ENCODE measurements at regions not wholly inside any gene's neighbourhood (a gene's known extent, or its start where the extent isn't known, plus 50 kb on each side); places are given as distances from the start of the nearest gene placed in this dataset.

GRCh38 chr3:161987933-161988332 is 491.3 kb downstream of the OTOL1 start:
- no peaks in the 10 kb centered on the region for H3K36me3 ChIP-seq (ENCODE audit: insufficient read depth, low read length)
- H3K4me3 ChIP-seq (ENCODE audit: low read depth in 1 of 2, low read length in 2 of 2): no peak overlapping the region
- H3K27me3 ChIP-seq (ENCODE audit: control insufficient read depth in 1 of 2, insufficient read depth in 2 of 2, low read length in 2 of 2): no peaks in the 10 kb centered on the region
- H3K9me3 ChIP-seq (ENCODE audit: low read length): no peaks in the 10 kb centered on the region
- no peak overlapping the region for H3K9ac ChIP-seq (ENCODE audit: low read length)
- no peaks in the 10 kb centered on the region for H3K4me1 ChIP-seq (ENCODE audit: insufficient read depth, low read length)
- H3K27ac ChIP-seq (ENCODE audit: low read depth, low read length): no peak overlapping the region

GRCh38 chr3:161989012-161989411 is 492.4 kb downstream of the OTOL1 start:
- H3K36me3 ChIP-seq (ENCODE audit: insufficient read depth, low read length): no peaks in the 10 kb centered on the region

GRCh38 chr3:161990036-161990435 is 493.4 kb downstream of the OTOL1 start:
- no peaks in the 10 kb centered on the region for H3K36me3 ChIP-seq (ENCODE audit: insufficient read depth, low read length)
- H3K27ac ChIP-seq (ENCODE audit: low read depth, low read length): no peak overlapping the region
- H3K9me3 ChIP-seq (ENCODE audit: low read length): no peaks in the 10 kb centered on the region
- H3K4me3 ChIP-seq (ENCODE audit: low read depth in 1 of 2, low read length in 2 of 2): no peak overlapping the region
- no peaks in the 10 kb centered on the region for H3K27me3 ChIP-seq (ENCODE audit: control insufficient read depth in 1 of 2, insufficient read depth in 2 of 2, low read length in 2 of 2)
- H3K4me1 ChIP-seq (ENCODE audit: insufficient read depth, low read length): no peaks in the 10 kb centered on the region
- H3K9ac ChIP-seq (ENCODE audit: low read length): no peak overlapping the region

More at GRCh38 chr3:161989012-161989411, 492.4 kb downstream of the OTOL1 start:
- Histone ChIP-seq H3K9me3 (ENCODE audit: low read length) (no peaks in the 10 kb centered on the region), H3K4me3 (ENCODE audit: low read depth in 1 of 2, low read length in 2 of 2) (no peak overlapping the region), H3K27me3 (ENCODE audit: control insufficient read depth in 1 of 2, insufficient read depth in 2 of 2, low read length in 2 of 2) (no peaks in the 10 kb centered on the region), H3K4me1 (ENCODE audit: insufficient read depth, low read length) (no peaks in the 10 kb centered on the region), H3K9ac (ENCODE audit: low read length) (no peak overlapping the region), H3K27ac (ENCODE audit: low read depth, low read length) (no peak overlapping the region)

GRCh38 chr3:161991901-161992540 is 495.4 kb downstream of the OTOL1 start:
- Histone ChIP-seq H3K4me1 (ENCODE audit: insufficient read depth, low read length) (no peaks in the 10 kb centered on the region), H3K9me3 (ENCODE audit: low read length) (no peaks in the 10 kb centered on the region), H3K27ac (ENCODE audit: low read depth, low read length) (no peak overlapping the region)

GRCh38 chr3:161999846-162000245 is 503.2 kb downstream of the OTOL1 start:
- Histone ChIP-seq H3K27me3 (ENCODE audit: control insufficient read depth in 1 of 2, insufficient read depth in 2 of 2, low read length in 2 of 2) (no peaks in the 10 kb centered on the region), H3K4me1 (ENCODE audit: insufficient read depth, low read length) (no peaks in the 10 kb centered on the region), H3K36me3 (ENCODE audit: insufficient read depth, low read length) (no peaks in the 10 kb centered on the region), H3K9ac (ENCODE audit: low read length) (no peak overlapping the region), H3K4me3 (ENCODE audit: low read depth in 1 of 2, low read length in 2 of 2) (no peak overlapping the region), H3K27ac (ENCODE audit: low read depth, low read length) (no peak overlapping the region), H3K9me3 (ENCODE audit: low read length) (peaks cover 3% of the 10 kb centered on the region)

More at GRCh38 chr3:161991901-161992540, 495.4 kb downstream of the OTOL1 start:
- no peak overlapping the region for H3K9ac ChIP-seq (ENCODE audit: low read length)
- no peaks in the 10 kb centered on the region for H3K36me3 ChIP-seq (ENCODE audit: insufficient read depth, low read length)
- H3K27me3 ChIP-seq (ENCODE audit: control insufficient read depth in 1 of 2, insufficient read depth in 2 of 2, low read length in 2 of 2): no peaks in the 10 kb centered on the region
- no peak overlapping the region for H3K4me3 ChIP-seq (ENCODE audit: low read depth in 1 of 2, low read length in 2 of 2)

- Histone ChIP-seq H3K9me3 (ENCODE audit: low read length) (no peaks in the 10 kb centered on the region), H3K27ac (ENCODE audit: low read depth, low read length) (no peak overlapping the region), H3K36me3 (ENCODE audit: insufficient read depth, low read length) (no peaks in the 10 kb centered on the region), H3K9ac (ENCODE audit: low read length) (no peak overlapping the region), H3K4me3 (ENCODE audit: low read depth in 1 of 2, low read length in 2 of 2) (no peak overlapping the region), H3K4me1 (ENCODE audit: insufficient read depth, low read length) (no peaks in the 10 kb centered on the region), H3K27me3 (ENCODE audit: control insufficient read depth in 1 of 2, insufficient read depth in 2 of 2, low read length in 2 of 2) (no peaks in the 10 kb centered on the region)
Measured at GRCh38 chr3:162007722-162008121, 511.1 kb downstream of the OTOL1 start.

- Histone ChIP-seq H3K9ac (ENCODE audit: low read length) (no peak overlapping the region), H3K4me1 (ENCODE audit: insufficient read depth, low read length) (no peaks in the 10 kb centered on the region), H3K36me3 (ENCODE audit: insufficient read depth, low read length) (no peaks in the 10 kb centered on the region), H3K4me3 (ENCODE audit: low read depth in 1 of 2, low read length in 2 of 2) (no peak overlapping the region), H3K27me3 (ENCODE audit: control insufficient read depth in 1 of 2, insufficient read depth in 2 of 2, low read length in 2 of 2) (no peaks in the 10 kb centered on the region), H3K9me3 (ENCODE audit: low read length) (no peaks in the 10 kb centered on the region), H3K27ac (ENCODE audit: low read depth, low read length) (no peak overlapping the region)
Measured at GRCh38 chr3:162012633-162013032, 516.0 kb downstream of the OTOL1 start.

- H3K36me3 ChIP-seq (ENCODE audit: insufficient read depth, low read length): no peaks in the 10 kb centered on the region
- no peaks in the 10 kb centered on the region for H3K27me3 ChIP-seq (ENCODE audit: control insufficient read depth in 1 of 2, insufficient read depth in 2 of 2, low read length in 2 of 2)
Measured at GRCh38 chr3:162014284-162014683, 517.7 kb downstream of the OTOL1 start.

GRCh38 chr3:162015856-162016255 is 519.2 kb downstream of the OTOL1 start:
- Histone ChIP-seq H3K27ac (ENCODE audit: low read depth, low read length) (no peak overlapping the region), H3K4me1 (ENCODE audit: insufficient read depth, low read length) (peaks cover 6% of the 10 kb centered on the region), H3K9me3 (ENCODE audit: low read length) (peaks cover 4% of the 10 kb centered on the region), H3K27me3 (ENCODE audit: control insufficient read depth in 1 of 2, insufficient read depth in 2 of 2, low read length in 2 of 2) (no peaks in the 10 kb centered on the region), H3K4me3 (ENCODE audit: low read depth in 1 of 2, low read length in 2 of 2) (no peak overlapping the region), H3K36me3 (ENCODE audit: insufficient read depth, low read length) (no peaks in the 10 kb centered on the region), H3K9ac (ENCODE audit: low read length) (no peak overlapping the region)

More at GRCh38 chr3:162014284-162014683, 517.7 kb downstream of the OTOL1 start:
- Histone ChIP-seq H3K9ac (ENCODE audit: low read length) (no peak overlapping the region), H3K4me3 (ENCODE audit: low read depth in 1 of 2, low read length in 2 of 2) (no peak overlapping the region), H3K9me3 (ENCODE audit: low read length) (no peaks in the 10 kb centered on the region), H3K27ac (ENCODE audit: low read depth, low read length) (no peak overlapping the region), H3K4me1 (ENCODE audit: insufficient read depth, low read length) (no peaks in the 10 kb centered on the region)

- peaks cover 4% of the 10 kb centered on the region for H3K9me3 ChIP-seq (ENCODE audit: low read length)
- H3K4me3 ChIP-seq (ENCODE audit: low read depth in 1 of 2, low read length in 2 of 2): no peak overlapping the region
- H3K36me3 ChIP-seq (ENCODE audit: insufficient read depth, low read length): no peaks in the 10 kb centered on the region
- no peak overlapping the region for H3K27ac ChIP-seq (ENCODE audit: low read depth, low read length)
- no peaks in the 10 kb centered on the region for H3K27me3 ChIP-seq (ENCODE audit: control insufficient read depth in 1 of 2, insufficient read depth in 2 of 2, low read length in 2 of 2)
- no peak overlapping the region for H3K9ac ChIP-seq (ENCODE audit: low read length)
- peaks cover 6% of the 10 kb centered on the region for H3K4me1 ChIP-seq (ENCODE audit: insufficient read depth, low read length)
Measured at GRCh38 chr3:162019817-162020216, 523.2 kb downstream of the OTOL1 start.

GRCh38 chr3:162021206-162021605 is 524.6 kb downstream of the OTOL1 start:
- H3K4me1 ChIP-seq (ENCODE audit: insufficient read depth, low read length): peaks cover 6% of the 10 kb centered on the region
- no peak overlapping the region for H3K27ac ChIP-seq (ENCODE audit: low read depth, low read length)
- H3K36me3 ChIP-seq (ENCODE audit: insufficient read depth, low read length): no peaks in the 10 kb centered on the region
- no peak overlapping the region for H3K4me3 ChIP-seq (ENCODE audit: low read depth in 1 of 2, low read length in 2 of 2)
- H3K9ac ChIP-seq (ENCODE audit: low read length): no peak overlapping the region
- no peaks in the 10 kb centered on the region for H3K27me3 ChIP-seq (ENCODE audit: control insufficient read depth in 1 of 2, insufficient read depth in 2 of 2, low read length in 2 of 2)
- H3K9me3 ChIP-seq (ENCODE audit: low read length): peaks cover 4% of the 10 kb centered on the region

- Histone ChIP-seq H3K4me3 (ENCODE audit: low read depth in 1 of 2, low read length in 2 of 2) (no peak overlapping the region), H3K9ac (ENCODE audit: low read length) (no peak overlapping the region), H3K4me1 (ENCODE audit: insufficient read depth, low read length) (peaks cover 6% of the 10 kb centered on the region), H3K36me3 (ENCODE audit: insufficient read depth, low read length) (no peaks in the 10 kb centered on the region), H3K9me3 (ENCODE audit: low read length) (peaks cover 4% of the 10 kb centered on the region), H3K27ac (ENCODE audit: low read depth, low read length) (no peak overlapping the region), H3K27me3 (ENCODE audit: control insufficient read depth in 1 of 2, insufficient read depth in 2 of 2, low read length in 2 of 2) (no peaks in the 10 kb centered on the region)
Measured at GRCh38 chr3:162022911-162023310, 526.3 kb downstream of the OTOL1 start.

Data from muscle layer of colon (tissue), 2 donors.